ENCODE measurements at regions not wholly inside any gene's neighbourhood (a gene's known extent, or its start where the extent isn't known, plus 50 kb on each side); places are given as distances from the start of the nearest gene placed in this dataset.

- DNase-seq: no peak
Observed at GRCh38 chr13:39245688-39246087, 207.4 kb downstream of the NHLRC3 start.

GRCh38 chr13:39249982-39250381, 211.7 kb downstream of the NHLRC3 start:
- no peak for DNase-seq

- DNase-seq: no peak
Observed at GRCh38 chr13:39250440-39250839, 212.2 kb downstream of the NHLRC3 start.

- no peak for DNase-seq
Observed at GRCh38 chr13:39251340-39251739, 213.1 kb downstream of the NHLRC3 start.

GRCh38 chr13:39253774-39254173, 215.5 kb downstream of the NHLRC3 start:
- DNase-seq: no peak

- DNase-seq: no peak
Observed at GRCh38 chr13:39254601-39255000, 216.3 kb downstream of the NHLRC3 start.

- no peak for DNase-seq
Observed at GRCh38 chr13:39257642-39258041, 219.4 kb downstream of the NHLRC3 start.

GRCh38 chr13:39259371-39260140, 221.3 kb downstream of the NHLRC3 start:
- no peak for DNase-seq

- no peak for DNase-seq
Observed at GRCh38 chr13:39263033-39263432, 224.8 kb downstream of the NHLRC3 start.

GRCh38 chr13:39263531-39263930, 225.3 kb downstream of the NHLRC3 start:
- DNase-seq: no peak

GRCh38 chr13:39266426-39266825, 228.2 kb downstream of the NHLRC3 start:
- no peak for DNase-seq

- DNase-seq: no peak
Observed at GRCh38 chr13:39268398-39268797, 230.1 kb downstream of the NHLRC3 start.

GRCh38 chr13:39269004-39269403, 230.7 kb downstream of the NHLRC3 start:
- DNase-seq: no peak

- no peak for DNase-seq
Observed at GRCh38 chr13:39269411-39269810, 231.2 kb downstream of the NHLRC3 start.

GRCh38 chr13:39272994-39273393, 234.7 kb downstream of the NHLRC3 start:
- no peak for DNase-seq

GRCh38 chr13:39273953-39274738, 235.9 kb downstream of the NHLRC3 start:
- no peak for DNase-seq

GRCh38 chr13:39274739-39275325, 236.6 kb downstream of the NHLRC3 start:
- DNase-seq: no peak

GRCh38 chr13:39279077-39279476, 240.8 kb downstream of the NHLRC3 start:
- no peak for DNase-seq

GRCh38 chr13:39281539-39282150, 243.4 kb downstream of the NHLRC3 start:
- no peak for DNase-seq

GRCh38 chr13:39282400-39282972, 244.2 kb downstream of the NHLRC3 start:
- no peak for DNase-seq

- DNase-seq: no peak
Observed at GRCh38 chr13:39283072-39283471, 244.8 kb downstream of the NHLRC3 start.

GRCh38 chr13:39284801-39285388, 246.6 kb downstream of the NHLRC3 start:
- DNase-seq: no peak

Data from amniotic stem cell (primary cell).